ENCODE measurements at regions not wholly inside any gene's neighbourhood (a gene's known extent, or its start where the extent isn't known, plus 50 kb on each side); places are given as distances from the start of the nearest gene placed in this dataset.

GRCh38 chr4:187071946-187072600, 348.4 kb upstream of the FAT1 start (continued):
- TF ChIP-seq POU5F1 (IDR thresholded peaks at IDR 0.05; ENCODE audit: low read depth, low read length) (no peak), SIRT6 (IDR thresholded peaks at IDR 0.05; ENCODE audit: low read length) (no peak), CHD2 (IDR thresholded peaks at IDR 0.05; ENCODE audit: low read length) (no peak), TAF7 (optimal IDR thresholded peaks at IDR 0.05; ENCODE audit: borderline replicate concordance, low read depth, low read length) (no peak), ATF2 (IDR thresholded peaks at IDR 0.05; ENCODE audit: low read length) (no peak), KDM5A (IDR thresholded peaks at IDR 0.05; ENCODE audit: low read length) (no peak), SIX5 (IDR thresholded peaks at IDR 0.05; ENCODE audit: low read depth, low read length) (no peak)

Data from H1 (cell line).